Naive thymus-derived CD4-positive, alpha-beta T cell (primary cell): ENCODE measurements at regions not wholly inside any gene's neighbourhood (a gene's known extent, or its start where the extent isn't known, plus 50 kb on each side); places are given as distances from the start of the nearest gene placed in this dataset. TPM values are rescaled to one million over a fixed set of nuclear protein-coding genes. Genes with fewer than 3 reads are reported as not detected.

Experiments used
- ATAC-seq: fragments of 150-1000 bp; cut with Tn5 transposase; 2 replicates; pipeline ENCODE4 v1.10.0; 2021; ENCODE audit warnings: mild to moderate bottlenecking, moderate library complexity
- CTCF ChIA-PET: fragments of 350-600 bp; sonication (Branson Sonifier 250); formaldehyde crosslinking; loops from one replicate; lab custom pipeline; 2021; ENCODE audit warnings: antibody characterized with exemption; lab: Charles Lee
- POLR2A ChIA-PET: fragments of 350-600 bp; sonication (Branson Sonifier 250); formaldehyde crosslinking; loops from one replicate; lab custom pipeline; 2021; ENCODE audit warnings: antibody characterized with exemption, inconsistent platforms; lab: Charles Lee
- DNase-seq, 9 donors: peaks; one replicate each; pipeline versions ENCODE4 v3.0.0 to v3.0.0-alpha.2; 2020 to 2022; ENCODE audit warnings: mixed read lengths in 1 of 9
- H3K27ac ChIP-seq: one replicate; pipeline ENCODE4 v1.7.0; 2013; ENCODE audit warnings: mild to moderate bottlenecking, low read depth, low read length, moderate library complexity
- H3K27me3 ChIP-seq, 2 donors: one replicate each; pipeline ENCODE4 v1.7.0; 2013; ENCODE audit warnings: low read length in 2 of 2, mild to moderate bottlenecking in 2 of 2, moderate library complexity in 2 of 2; ENCODE audit not compliant: control insufficient read depth in 2 of 2, insufficient read depth in 2 of 2
- H3K36me3 ChIP-seq, 3 experiments: 1 replicate in 2 of 3; 2 replicates in 1 of 3; pipeline ENCODE4 v1.7.0; 2013; ENCODE audit warnings: low read length in 3 of 3, mild to moderate bottlenecking in 3 of 3, moderate library complexity in 1 of 3; ENCODE audit not compliant: insufficient read depth in 3 of 3, control insufficient read depth in 2 of 3
- H3K4me1 ChIP-seq, 2 donors: one replicate each; pipeline ENCODE4 v1.7.0; 2013; ENCODE audit warnings: low read length in 2 of 2, mild to moderate bottlenecking in 2 of 2, moderate library complexity in 1 of 2; ENCODE audit not compliant: control insufficient read depth in 2 of 2, insufficient read depth in 2 of 2
- H3K4me3 ChIP-seq: 2 replicates; pipeline ENCODE4 v1.7.0; 2013; ENCODE audit warnings: mild to moderate bottlenecking, low read length
- H3K9me3 ChIP-seq, 3 experiments: 1 replicate in 2 of 3; 2 replicates in 1 of 3; pipeline ENCODE4 v1.7.0; 2013; ENCODE audit warnings: low read length in 3 of 3; ENCODE audit not compliant: control insufficient read depth in 2 of 3
- H3K27ac Mint-ChIP-seq, 9 donors: one replicate each; pipeline ENCODE4 v1.8.0; 2020 to 2022; ENCODE audit warnings: mixed read lengths in 9 of 9, mild to moderate bottlenecking in 8 of 9, moderate library complexity in 5 of 9, inconsistent platforms in 2 of 9
- H3K27me3 Mint-ChIP-seq, 5 donors: one replicate each; pipeline ENCODE4 v1.8.0; 2021 to 2022; ENCODE audit warnings: mixed read lengths in 5 of 5, mild to moderate bottlenecking in 1 of 5
- H3K36me3 Mint-ChIP-seq, 5 donors: one replicate each; pipeline ENCODE4 v1.8.0; 2020 to 2022; ENCODE audit warnings: mixed read lengths in 5 of 5, mild to moderate bottlenecking in 3 of 5, inconsistent platforms in 1 of 5
- H3K4me1 Mint-ChIP-seq, 7 donors: one replicate each; pipeline ENCODE4 v1.8.0; 2020 to 2022; ENCODE audit warnings: mixed read lengths in 7 of 7, mild to moderate bottlenecking in 3 of 7, inconsistent platforms in 1 of 7
- H3K4me3 Mint-ChIP-seq, 10 donors: one replicate each; pipeline ENCODE4 v1.8.0; 2020 to 2022; ENCODE audit warnings: mild to moderate bottlenecking in 10 of 10, mixed read lengths in 10 of 10, moderate library complexity in 6 of 10, inconsistent platforms in 2 of 10
- H3K9me3 Mint-ChIP-seq, 11 donors: one replicate each; pipeline ENCODE4 v1.8.0; 2020 to 2022; ENCODE audit warnings: mixed read lengths in 11 of 11, mild to moderate bottlenecking in 4 of 11, inconsistent platforms in 1 of 11, moderate library complexity in 1 of 11
- intact Hi-C, 2 donors: fragments of 100-400 bp; cut with micrococcal nuclease; formaldehyde crosslinking; loops; one replicate each; pipeline ENCODE4 v1.15.1; 2023
- microRNA-seq: library from miRNA; unstranded; fragments of <30 nt; microRNA quantifications from one replicate; pipeline ENCODE4 v1.2.0, GENCODE V29; 2022; ENCODE audit warnings: borderline microRNAs expressed

DNA sequence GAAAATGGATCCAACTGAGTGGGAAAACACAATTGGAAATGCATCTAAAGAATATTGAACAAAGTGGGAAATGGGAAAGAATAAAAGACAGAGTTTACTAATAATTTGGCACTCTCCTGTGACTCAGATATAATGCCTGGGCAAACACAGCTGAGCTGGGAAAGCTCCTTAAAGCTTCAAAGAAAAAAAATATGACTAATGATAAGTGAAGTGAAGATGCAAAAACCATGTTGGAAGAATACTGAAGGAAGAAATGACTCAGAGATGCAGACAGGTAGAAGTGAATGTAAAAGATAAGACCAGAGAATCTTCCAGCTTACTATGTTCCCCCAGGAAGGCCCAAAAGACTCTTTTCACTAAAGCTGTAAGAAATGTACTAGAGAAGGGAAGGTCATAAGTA is 62.4 kb upstream of the FOXG1 start:
- H3K4me3 Mint-ChIP-seq: no peak overlapping the region
- H3K36me3 ChIP-seq: no peaks in the 10 kb centered on the region
- intact Hi-C loops: no loop called here
- no peaks in the 10 kb centered on the region for H3K36me3 Mint-ChIP-seq
- H3K4me1 ChIP-seq: no peaks in the 10 kb centered on the region
- H3K9me3 ChIP-seq: no peaks in the 10 kb centered on the region
- DNase-seq: no peak
- H3K27me3 ChIP-seq: no peaks in the 10 kb centered on the region
- H3K27ac Mint-ChIP-seq: no peak overlapping the region
- no peak for ATAC-seq
- no peak overlapping the region for H3K27ac ChIP-seq
- peaks cover 0 to 11% (median 2%) of the 10 kb centered on the region in 11 donors for H3K9me3 Mint-ChIP-seq
- no peaks in the 10 kb centered on the region for H3K27me3 Mint-ChIP-seq
- POLR2A ChIA-PET: no interaction called here
- no peak overlapping the region for H3K4me3 ChIP-seq
- H3K4me1 Mint-ChIP-seq: no peaks in the 10 kb centered on the region
- CTCF ChIA-PET: no interaction called here

DNA sequence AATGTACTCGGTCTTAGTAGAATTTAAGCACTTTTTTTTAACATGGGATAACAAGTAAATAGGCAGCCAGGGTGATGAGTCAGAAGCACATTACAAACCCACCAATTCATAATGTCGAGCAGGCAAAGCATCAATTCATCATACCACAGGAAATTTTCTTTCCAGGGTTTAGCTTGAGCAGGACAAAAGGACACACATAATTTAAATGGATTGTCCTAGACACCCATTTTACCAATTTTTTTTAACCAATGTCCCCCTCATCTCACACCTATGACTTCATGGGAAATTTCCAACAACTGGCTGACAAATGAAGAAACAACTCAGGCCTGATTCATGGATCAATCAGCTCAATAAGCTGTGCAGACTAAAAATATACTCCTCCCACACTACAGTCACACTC is 58.8 kb upstream of the FOXG1 start:
- Histone ChIP-seq H3K27me3 (no peaks in the 10 kb centered on the region), H3K4me3 (no peak overlapping the region), H3K9me3 (no peaks in the 10 kb centered on the region), H3K36me3 (no peaks in the 10 kb centered on the region), H3K27ac (no peak overlapping the region), H3K4me1 (no peaks in the 10 kb centered on the region)
- Mint-ChIP-seq H3K4me3 (no peak overlapping the region), H3K27me3 (no peaks in the 10 kb centered on the region), H3K9me3 (peaks cover 0 to 35% (median 7%) of the 10 kb centered on the region in 11 donors), H3K4me1 (no peaks in the 10 kb centered on the region), H3K27ac (no peak overlapping the region), H3K36me3 (no peaks in the 10 kb centered on the region)
- CTCF ChIA-PET: no interaction called here
- ATAC-seq (no peak), DNase-seq (no peak)
- intact Hi-C loops: no loop called here
- POLR2A ChIA-PET: no interaction called here

DNA sequence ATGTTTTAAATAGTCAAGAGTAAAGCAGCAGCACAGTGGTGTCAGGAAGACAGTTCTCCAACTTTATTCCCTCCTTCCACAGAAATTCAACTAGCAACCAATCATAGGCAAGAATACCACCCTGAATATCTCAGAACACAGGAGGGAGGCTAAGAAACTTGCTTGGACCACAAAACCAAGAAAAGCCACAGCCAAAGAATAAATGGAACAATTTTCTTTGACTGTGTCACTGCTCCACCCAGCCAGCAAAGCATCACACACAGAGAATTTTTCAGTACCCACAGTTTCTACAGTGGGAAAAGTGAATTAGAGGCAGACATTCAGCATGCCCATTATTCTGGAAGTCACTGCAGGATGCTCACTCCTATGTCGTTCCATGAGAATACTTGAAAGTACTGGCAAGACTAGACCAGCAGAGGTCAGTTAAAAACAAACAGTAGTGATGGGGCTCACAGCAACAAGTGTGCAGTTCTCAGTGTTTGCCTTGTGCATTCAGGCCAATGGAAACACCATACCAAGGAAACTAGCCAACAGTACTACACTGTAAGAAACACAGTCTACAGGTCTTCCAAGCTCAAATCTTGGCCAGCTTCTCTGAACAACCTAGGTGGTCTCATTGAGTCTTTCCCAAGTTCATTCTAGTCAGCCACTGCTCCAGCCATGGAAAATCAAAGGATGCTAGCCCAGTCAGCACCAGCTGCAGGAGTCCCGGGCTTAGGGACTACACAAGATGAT is 56.8 kb upstream of the FOXG1 start:
- intact Hi-C loops: no loop called here
- H3K4me1 Mint-ChIP-seq: no peaks in the 10 kb centered on the region

More for the DNA sequence above, 56.8 kb upstream of the FOXG1 start:
- no peak overlapping the region for H3K27ac Mint-ChIP-seq
- DNase-seq: no peak
- Histone ChIP-seq H3K9me3 (no peaks in the 10 kb centered on the region), H3K4me1 (no peaks in the 10 kb centered on the region), H3K36me3 (no peaks in the 10 kb centered on the region), H3K27me3 (no peaks in the 10 kb centered on the region), H3K27ac (no peak overlapping the region), H3K4me3 (no peak overlapping the region)
- ChIA-PET CTCF (no interaction called here), POLR2A (interaction anchor here (0.5 kb wide), 1 partner anchor 13 kb away, joined by 3 read pairs; no protein-coding TSS in a partner anchor)
- ATAC-seq: no peak
- no peaks in the 10 kb centered on the region for H3K27me3 Mint-ChIP-seq
- H3K36me3 Mint-ChIP-seq: no peaks in the 10 kb centered on the region
- no peak overlapping the region for H3K4me3 Mint-ChIP-seq
- H3K9me3 Mint-ChIP-seq: peaks cover 0 to 30% (median 6%) of the 10 kb centered on the region in 11 donors

Small RNA genes in the stretch of these regions (microRNA-seq; reads per million reads assigned to microRNA genes)
- not detected for gene MIR3171
- not detected for gene MIR4307
